ENCODE measurements at regions not wholly inside any gene's neighbourhood (a gene's known extent, or its start where the extent isn't known, plus 50 kb on each side); places are given as distances from the start of the nearest gene placed in this dataset.

DNA sequence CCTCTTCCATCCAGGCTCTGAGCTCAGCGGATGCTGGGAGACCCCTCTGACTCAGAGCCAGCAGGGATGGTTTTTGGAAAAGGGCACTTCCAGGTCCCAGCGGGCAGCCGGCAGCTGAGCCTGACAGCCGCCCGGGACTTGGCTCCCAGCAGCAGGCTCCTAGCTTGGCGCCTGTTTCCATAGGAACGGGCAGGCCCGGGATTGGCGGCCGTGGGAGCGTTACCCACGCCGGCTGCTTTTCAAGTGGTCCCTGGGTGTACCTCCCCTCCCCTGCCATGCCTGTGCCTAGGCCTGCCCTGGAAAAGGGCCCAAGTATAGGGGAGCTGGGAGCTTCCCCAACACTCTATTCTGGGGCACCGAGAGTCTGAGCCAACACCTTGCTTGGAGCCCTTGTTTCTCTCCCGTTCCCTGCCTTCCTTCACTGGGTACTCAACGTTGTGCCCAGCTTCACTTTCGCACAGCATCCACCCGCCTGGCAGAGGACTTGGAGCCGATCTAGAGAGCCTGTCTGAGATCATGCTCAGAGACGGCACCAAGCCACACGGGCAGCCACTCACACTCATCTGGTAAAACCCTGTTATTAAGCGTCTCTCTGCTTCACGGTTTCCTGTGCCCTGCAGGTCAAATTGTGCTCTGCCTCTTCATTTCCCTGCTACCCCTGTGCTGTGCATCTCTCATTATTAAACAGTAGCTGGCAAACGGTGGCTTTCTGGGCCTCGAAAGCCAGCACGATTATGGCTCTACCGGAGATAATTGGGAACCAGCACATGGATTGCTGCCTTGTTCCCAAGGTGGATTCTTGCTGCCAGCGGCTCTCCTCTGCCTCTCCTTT, 521.5 kb downstream of the BCOR start:
- no peak for DNase-seq
- H3K36me3 Mint-ChIP-seq (ENCODE audit: insufficient read depth, unreplicated experiment) = no peaks in the 10 kb centered on the region
- intact Hi-C loops (cut with micrococcal nuclease; ENCODE audit: unreplicated experiment) = no loop called here
- H3K4me3 Mint-ChIP-seq (ENCODE audit: low read depth, unreplicated experiment) = no peak overlapping the region
- H3K27ac Mint-ChIP-seq (ENCODE audit: unreplicated experiment) = no peak overlapping the region
- no TSS peak for BruUV-seq (replicated peaks)
- no peaks in the 10 kb centered on the region for H3K4me1 Mint-ChIP-seq (ENCODE audit: low read depth, unreplicated experiment)
- no peaks in the 10 kb centered on the region for H3K9me3 Mint-ChIP-seq (ENCODE audit: low read depth, unreplicated experiment)
- H3K27me3 Mint-ChIP-seq (ENCODE audit: unreplicated experiment) = peaks cover 31% of the 10 kb centered on the region
- CTCF ChIA-PET = no interaction called here
- TF ChIP-seq, protein P1, sequence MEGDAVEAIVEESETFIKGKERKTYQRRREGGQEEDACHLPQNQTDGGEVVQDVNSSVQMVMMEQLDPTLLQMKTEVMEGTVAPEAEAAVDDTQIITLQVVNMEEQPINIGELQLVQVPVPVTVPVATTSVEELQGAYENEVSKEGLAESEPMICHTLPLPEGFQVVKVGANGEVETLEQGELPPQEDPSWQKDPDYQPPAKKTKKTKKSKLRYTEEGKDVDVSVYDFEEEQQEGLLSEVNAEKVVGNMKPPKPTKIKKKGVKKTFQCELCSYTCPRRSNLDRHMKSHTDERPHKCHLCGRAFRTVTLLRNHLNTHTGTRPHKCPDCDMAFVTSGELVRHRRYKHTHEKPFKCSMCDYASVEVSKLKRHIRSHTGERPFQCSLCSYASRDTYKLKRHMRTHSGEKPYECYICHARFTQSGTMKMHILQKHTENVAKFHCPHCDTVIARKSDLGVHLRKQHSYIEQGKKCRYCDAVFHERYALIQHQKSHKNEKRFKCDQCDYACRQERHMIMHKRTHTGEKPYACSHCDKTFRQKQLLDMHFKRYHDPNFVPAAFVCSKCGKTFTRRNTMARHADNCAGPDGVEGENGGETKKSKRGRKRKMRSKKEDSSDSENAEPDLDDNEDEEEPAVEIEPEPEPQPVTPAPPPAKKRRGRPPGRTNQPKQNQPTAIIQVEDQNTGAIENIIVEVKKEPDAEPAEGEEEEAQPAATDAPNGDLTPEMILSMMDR (IDR thresholded peaks at IDR 0.05; ENCODE audit: unreplicated experiment) = no peak

DNA sequence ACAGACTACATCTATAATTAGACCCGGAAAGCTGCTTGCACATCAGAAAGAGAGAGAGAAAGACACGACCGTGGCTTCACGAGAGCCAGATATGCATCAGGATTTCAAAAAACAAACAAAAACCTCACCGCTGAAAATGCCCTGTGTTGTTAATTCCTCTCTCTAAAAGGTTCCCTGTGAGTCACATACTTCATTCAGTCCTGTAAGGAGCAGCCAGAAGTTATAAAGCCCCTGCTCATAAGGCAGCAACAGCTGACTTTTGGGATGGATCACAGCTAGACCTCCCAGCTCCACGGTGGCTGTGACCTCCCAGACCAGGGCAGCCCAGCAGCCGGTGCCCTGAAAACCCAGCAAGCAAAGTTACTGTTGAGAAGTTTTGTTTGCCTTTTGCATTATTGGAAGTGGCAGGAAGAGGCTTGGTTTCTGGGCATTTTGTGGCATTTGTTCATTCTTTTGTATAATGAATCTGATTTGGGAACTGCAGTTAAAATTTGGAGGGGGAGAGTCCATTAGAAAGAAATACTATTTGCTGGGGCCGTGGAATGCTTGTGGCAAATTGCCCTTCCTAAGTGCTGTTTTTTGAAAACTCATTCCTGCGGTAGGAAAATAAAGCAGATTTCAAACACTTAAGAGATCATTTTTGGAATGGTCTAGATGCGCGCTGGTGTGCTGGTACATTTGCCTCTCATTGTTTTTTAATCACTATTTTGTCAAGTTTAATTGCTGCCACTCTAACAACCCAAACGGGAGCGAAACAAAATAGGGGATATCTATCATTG, 520.4 kb downstream of the BCOR start:
- Mint-ChIP-seq H3K4me3 (ENCODE audit: low read depth, unreplicated experiment) (no peak overlapping the region), H3K27me3 (ENCODE audit: unreplicated experiment) (peaks cover 24% of the 10 kb centered on the region), H3K36me3 (ENCODE audit: insufficient read depth, unreplicated experiment) (no peaks in the 10 kb centered on the region), H3K9me3 (ENCODE audit: low read depth, unreplicated experiment) (no peaks in the 10 kb centered on the region), H3K4me1 (ENCODE audit: low read depth, unreplicated experiment) (peaks cover 10% of the 10 kb centered on the region), H3K27ac (ENCODE audit: unreplicated experiment) (no peak overlapping the region)
- TF ChIP-seq, protein P1 (IDR thresholded peaks at IDR 0.05; ENCODE audit: unreplicated experiment) = no peak
- intact Hi-C loops (cut with micrococcal nuclease; ENCODE audit: unreplicated experiment) = no loop called here
- no TSS peak for BruUV-seq (replicated peaks)
- no peak for DNase-seq
- CTCF ChIA-PET = no interaction called here

DNA sequence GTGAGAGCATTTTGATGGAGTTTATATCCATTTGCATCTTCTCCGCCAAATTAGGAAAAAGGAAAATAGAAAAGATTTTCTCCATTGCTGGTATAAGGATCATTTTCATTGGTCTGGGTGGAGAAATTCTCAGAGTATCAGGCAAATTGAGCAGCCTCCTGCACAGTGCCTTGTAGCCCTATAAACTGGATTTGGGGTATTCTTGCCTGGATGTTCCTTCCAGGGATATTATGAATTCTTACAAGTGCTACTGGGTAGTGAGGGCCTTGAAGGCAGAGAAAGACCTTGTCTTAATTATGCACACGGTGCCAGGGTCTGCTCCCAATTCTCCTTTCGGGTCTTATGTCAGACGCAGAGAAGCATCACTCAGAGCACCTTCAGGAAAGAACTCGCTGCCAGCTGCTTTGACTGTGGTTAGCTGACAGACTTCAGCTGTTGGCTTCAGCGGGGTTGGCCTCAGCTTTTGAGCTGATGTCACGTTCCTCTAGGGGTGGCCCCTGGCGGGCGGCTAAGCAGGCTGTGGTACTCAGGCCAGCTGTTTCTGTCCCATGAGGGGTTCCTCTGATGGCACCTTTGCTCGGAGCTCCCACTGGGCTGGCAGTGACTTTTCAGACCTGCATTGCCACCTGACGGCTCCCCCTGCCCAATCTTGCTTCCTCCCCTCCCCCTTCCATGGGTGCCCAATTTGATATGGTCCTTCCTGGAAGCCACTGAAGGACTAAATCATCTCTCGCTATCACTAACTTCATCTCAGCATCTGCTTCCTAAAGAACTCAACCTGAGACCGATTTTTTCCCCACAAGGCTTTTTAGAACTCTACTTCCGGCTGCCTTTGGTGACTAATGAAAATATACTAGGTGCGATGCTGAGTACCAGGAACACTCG, 519.5 kb downstream of the BCOR start:
- Mint-ChIP-seq H3K4me3 (ENCODE audit: low read depth, unreplicated experiment) (no peak overlapping the region), H3K27me3 (ENCODE audit: unreplicated experiment) (peaks cover 24% of the 10 kb centered on the region), H3K36me3 (ENCODE audit: insufficient read depth, unreplicated experiment) (no peaks in the 10 kb centered on the region), H3K27ac (ENCODE audit: unreplicated experiment) (no peak overlapping the region), H3K9me3 (ENCODE audit: low read depth, unreplicated experiment) (no peaks in the 10 kb centered on the region), H3K4me1 (ENCODE audit: low read depth, unreplicated experiment) (peaks cover 14% of the 10 kb centered on the region)
- TF ChIP-seq, protein P1 (IDR thresholded peaks at IDR 0.05; ENCODE audit: unreplicated experiment) = no peak
- BruUV-seq (replicated peaks) = no TSS peak
- intact Hi-C loops (cut with micrococcal nuclease; ENCODE audit: unreplicated experiment) = no loop called here
- DNase-seq = no peak
- CTCF ChIA-PET = no interaction called here

DNA sequence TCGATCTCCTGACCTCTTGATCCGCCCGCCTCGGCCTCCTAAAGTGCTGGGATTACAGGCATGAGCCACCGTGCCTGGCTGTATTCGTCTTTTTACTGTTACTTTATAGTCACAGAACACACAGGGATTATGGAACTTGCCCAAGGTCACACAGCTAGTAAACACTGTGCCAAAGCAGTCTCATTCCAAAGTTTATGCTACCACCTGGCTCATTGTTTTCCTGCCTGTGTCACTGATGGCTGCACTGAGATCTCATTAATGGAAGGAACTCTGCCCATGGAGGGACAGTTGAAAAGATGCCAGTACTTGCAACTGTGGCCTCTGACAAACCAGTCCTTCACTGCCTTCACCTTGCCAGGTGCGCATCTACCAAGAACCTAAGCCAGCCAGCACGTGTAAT, 517.7 kb downstream of the BCOR start:
- Mint-ChIP-seq H3K27me3 (ENCODE audit: unreplicated experiment) (peaks cover 24% of the 10 kb centered on the region), H3K36me3 (ENCODE audit: insufficient read depth, unreplicated experiment) (no peaks in the 10 kb centered on the region), H3K4me3 (ENCODE audit: low read depth, unreplicated experiment) (no peak overlapping the region), H3K27ac (ENCODE audit: unreplicated experiment) (no peak overlapping the region), H3K9me3 (ENCODE audit: low read depth, unreplicated experiment) (no peaks in the 10 kb centered on the region), H3K4me1 (ENCODE audit: low read depth, unreplicated experiment) (peaks cover 14% of the 10 kb centered on the region)
- TF ChIP-seq, protein P1 (IDR thresholded peaks at IDR 0.05; ENCODE audit: unreplicated experiment) = no peak
- CTCF ChIA-PET = no interaction called here
- intact Hi-C loops (cut with micrococcal nuclease; ENCODE audit: unreplicated experiment) = loop anchor here (10.0 kb wide), 1 partner anchor 445 kb away; no protein-coding TSS in a partner anchor
- DNase-seq = no peak
- BruUV-seq (replicated peaks) = no TSS peak

All from Calu3 (cell line).